ENCODE measurements at regions not wholly inside any gene's neighbourhood (a gene's known extent, or its start where the extent isn't known, plus 50 kb on each side); places are given as distances from the start of the nearest gene placed in this dataset.

DNA sequence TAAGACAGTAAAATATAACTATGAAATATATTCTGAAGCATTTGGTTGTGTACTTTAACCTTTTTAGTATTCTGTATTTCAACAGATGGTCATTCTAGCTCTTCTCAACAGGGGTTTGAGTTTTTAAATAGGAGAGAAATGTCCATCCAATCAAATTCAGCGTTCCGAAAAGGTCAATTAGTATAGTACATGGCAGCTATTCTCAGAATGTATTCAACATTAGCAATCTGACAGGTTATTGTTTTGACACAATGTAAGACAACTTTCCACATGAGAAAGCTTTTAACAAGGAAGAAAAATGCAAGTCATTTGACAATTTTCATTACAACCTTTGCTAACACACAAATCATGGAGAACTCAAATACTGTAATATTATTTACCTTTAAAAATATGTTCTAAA lies 996.3 kb upstream of the CDH10 start:
- Mint-ChIP-seq H3K36me3 (ENCODE audit: low read depth) (no peaks in the 10 kb centered on the region), H3K4me1 (ENCODE audit: low read depth) (no peaks in the 10 kb centered on the region), H3K27ac (ENCODE audit: unreplicated experiment) (no peak overlapping the region), H3K27me3 (ENCODE audit: low read depth) (no peaks in the 10 kb centered on the region), H3K4me3 (ENCODE audit: unreplicated experiment) (no peak overlapping the region), H3K9me3 (ENCODE audit: low read depth) (peaks cover 5% of the 10 kb centered on the region)
- TF ChIP-seq, protein P1, sequence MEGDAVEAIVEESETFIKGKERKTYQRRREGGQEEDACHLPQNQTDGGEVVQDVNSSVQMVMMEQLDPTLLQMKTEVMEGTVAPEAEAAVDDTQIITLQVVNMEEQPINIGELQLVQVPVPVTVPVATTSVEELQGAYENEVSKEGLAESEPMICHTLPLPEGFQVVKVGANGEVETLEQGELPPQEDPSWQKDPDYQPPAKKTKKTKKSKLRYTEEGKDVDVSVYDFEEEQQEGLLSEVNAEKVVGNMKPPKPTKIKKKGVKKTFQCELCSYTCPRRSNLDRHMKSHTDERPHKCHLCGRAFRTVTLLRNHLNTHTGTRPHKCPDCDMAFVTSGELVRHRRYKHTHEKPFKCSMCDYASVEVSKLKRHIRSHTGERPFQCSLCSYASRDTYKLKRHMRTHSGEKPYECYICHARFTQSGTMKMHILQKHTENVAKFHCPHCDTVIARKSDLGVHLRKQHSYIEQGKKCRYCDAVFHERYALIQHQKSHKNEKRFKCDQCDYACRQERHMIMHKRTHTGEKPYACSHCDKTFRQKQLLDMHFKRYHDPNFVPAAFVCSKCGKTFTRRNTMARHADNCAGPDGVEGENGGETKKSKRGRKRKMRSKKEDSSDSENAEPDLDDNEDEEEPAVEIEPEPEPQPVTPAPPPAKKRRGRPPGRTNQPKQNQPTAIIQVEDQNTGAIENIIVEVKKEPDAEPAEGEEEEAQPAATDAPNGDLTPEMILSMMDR (IDR thresholded peaks at IDR 0.05): no peak
- DNase-seq (ENCODE audit: low spot score): no peak

DNA sequence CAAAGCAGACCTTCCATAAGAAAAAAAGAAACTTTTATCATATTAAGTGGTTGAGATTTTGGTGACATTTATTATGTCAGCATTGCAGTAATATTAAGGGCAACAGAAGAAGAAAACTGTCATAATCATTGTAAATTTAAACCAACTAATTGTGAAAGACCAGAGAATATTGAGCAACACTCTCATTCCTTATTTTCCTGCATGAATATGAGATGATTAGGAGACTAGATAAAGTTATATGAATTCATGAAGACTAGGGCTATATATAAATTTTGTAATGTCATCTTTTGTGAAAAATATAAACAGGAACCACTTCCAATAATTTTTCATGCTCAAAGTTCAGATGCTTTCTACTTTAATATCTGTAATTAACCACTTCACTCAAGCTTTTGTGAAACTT lies 974.5 kb upstream of the CDH10 start:
- no peak for DNase-seq (ENCODE audit: low spot score)
- no peak overlapping the region for H3K4me3 Mint-ChIP-seq (ENCODE audit: unreplicated experiment)
- peaks cover 2% of the 10 kb centered on the region for H3K9me3 Mint-ChIP-seq (ENCODE audit: low read depth)
- no peaks in the 10 kb centered on the region for H3K36me3 Mint-ChIP-seq (ENCODE audit: low read depth)
- TF ChIP-seq, protein P1 (IDR thresholded peaks at IDR 0.05): no peak
- H3K27ac Mint-ChIP-seq (ENCODE audit: unreplicated experiment): no peak overlapping the region
- no peaks in the 10 kb centered on the region for H3K27me3 Mint-ChIP-seq (ENCODE audit: low read depth)
- H3K4me1 Mint-ChIP-seq (ENCODE audit: low read depth): no peaks in the 10 kb centered on the region

DNA sequence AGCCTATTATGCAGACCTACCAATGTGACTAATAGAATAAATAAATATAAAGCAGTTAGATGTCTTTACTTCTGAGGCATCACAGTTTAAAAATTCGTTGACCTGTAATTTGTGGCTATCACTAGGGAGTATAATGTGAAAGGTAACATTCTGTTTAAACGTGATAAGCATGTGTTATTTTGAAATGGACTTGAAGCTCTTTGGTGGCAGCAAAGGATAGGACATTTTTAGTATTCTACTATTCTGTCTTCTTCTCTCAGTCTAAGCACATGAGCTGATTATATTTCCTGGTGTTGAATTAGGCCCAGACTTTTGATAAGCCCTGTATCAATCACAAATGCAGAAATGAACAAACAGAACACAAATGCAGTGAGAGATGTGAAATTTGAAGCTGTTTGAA lies 974.0 kb upstream of the CDH10 start:
- DNase-seq (ENCODE audit: low spot score): no peak
- TF ChIP-seq, protein P1 (IDR thresholded peaks at IDR 0.05): no peak
- no peaks in the 10 kb centered on the region for H3K27me3 Mint-ChIP-seq (ENCODE audit: low read depth)

GRCh38 chr5:25614466-25614865 lies 969.7 kb upstream of the CDH10 start:
- no peaks in the 10 kb centered on the region for H3K4me1 Mint-ChIP-seq (ENCODE audit: low read depth)
- TF ChIP-seq, protein P1 (IDR thresholded peaks at IDR 0.05): no peak
- no peaks in the 10 kb centered on the region for H3K27me3 Mint-ChIP-seq (ENCODE audit: low read depth)
- H3K36me3 Mint-ChIP-seq (ENCODE audit: low read depth): no peaks in the 10 kb centered on the region
- no peak for DNase-seq (ENCODE audit: low spot score)
- peaks cover 5% of the 10 kb centered on the region for H3K9me3 Mint-ChIP-seq (ENCODE audit: low read depth)
- no peak overlapping the region for H3K27ac Mint-ChIP-seq (ENCODE audit: unreplicated experiment)
- no peak overlapping the region for H3K4me3 Mint-ChIP-seq (ENCODE audit: unreplicated experiment)

More for the DNA sequence above, 974.0 kb upstream of the CDH10 start:
- H3K27ac Mint-ChIP-seq (ENCODE audit: unreplicated experiment): no peak overlapping the region
- H3K4me3 Mint-ChIP-seq (ENCODE audit: unreplicated experiment): no peak overlapping the region
- H3K36me3 Mint-ChIP-seq (ENCODE audit: low read depth): no peaks in the 10 kb centered on the region
- peaks cover 2% of the 10 kb centered on the region for H3K9me3 Mint-ChIP-seq (ENCODE audit: low read depth)
- H3K4me1 Mint-ChIP-seq (ENCODE audit: low read depth): no peaks in the 10 kb centered on the region

GRCh38 chr5:25604681-25605080 lies 959.9 kb upstream of the CDH10 start:
- Mint-ChIP-seq H3K36me3 (ENCODE audit: low read depth) (no peaks in the 10 kb centered on the region), H3K9me3 (ENCODE audit: low read depth) (peaks cover 20% of the 10 kb centered on the region), H3K4me1 (ENCODE audit: low read depth) (no peaks in the 10 kb centered on the region), H3K27me3 (ENCODE audit: low read depth) (no peaks in the 10 kb centered on the region), H3K4me3 (ENCODE audit: unreplicated experiment) (no peak overlapping the region), H3K27ac (ENCODE audit: unreplicated experiment) (no peak overlapping the region)
- no peak for DNase-seq (ENCODE audit: low spot score)
- TF ChIP-seq, protein P1 (IDR thresholded peaks at IDR 0.05): no peak
